K562 (cell line): ENCODE measurements at regions not wholly inside any gene's neighbourhood (a gene's known extent, or its start where the extent isn't known, plus 50 kb on each side); places are given as distances from the start of the nearest gene placed in this dataset.

Source experiments
- HCFC1 ChIP-seq: IDR thresholded peaks from 2 replicates; pipeline ENCODE4 v1.6.1; 2012; ENCODE audit warnings: low read depth, low read length, improper control_type of control experiment
- HIVEP1 ChIP-seq: fragments of 250-450 bp; sonication (Bioruptor Pico); IDR thresholded peaks from 2 replicates; pipeline ENCODE4 v1.4.0; 2020; ENCODE audit warnings: mild to moderate bottlenecking
- NR2C2 ChIP-seq, 2 experiments: fragments of 200-800 bp in 1 of 2; sonication (Bioruptor generic) in 1 of 2; sonication (generic) in 1 of 2; formaldehyde crosslinking in 1 of 2; IDR thresholded peaks; 2 replicates each; pipeline versions ENCODE4 v1.6.1 to v1.8.0; 2016 to 2022; ENCODE audit warnings: mild to moderate bottlenecking in 1 of 2, missing compliant biosample characterization in 1 of 2, missing genetic modification characterization in 1 of 2, missing genetic modification reagents in 1 of 2
- POLR2AphosphoS2 ChIP-seq: IDR thresholded peaks from 2 replicates; pipeline ENCODE4 v1.6.1; 2012; ENCODE audit warnings: low read length, improper control_type of control experiment
- POU5F1 ChIP-seq: fragments of 150-350 bp; IDR thresholded peaks from 2 replicates; pipeline ENCODE4 v1.6.1; 2014; ENCODE audit warnings: borderline replicate concordance, low read length, low read depth, mild to moderate bottlenecking; ENCODE audit not compliant: partially characterized antibody
- RAD21 ChIP-seq, 2 experiments: fragments of 250-450 bp in 1 of 2; fragments of 450-650 bp in 1 of 2; sonication (Bioruptor Pico) in 1 of 2; formaldehyde crosslinking in 1 of 2; IDR thresholded peaks in 1 of 2; conservative IDR thresholded peaks in 1 of 2; 2 replicates each; pipeline versions ENCODE4 v1.4.0 to v1.8.0; 2020 to 2022; ENCODE audit warnings: mild to moderate bottlenecking in 2 of 2, moderate library complexity in 1 of 2
- SMARCC2 ChIP-seq: fragments of 450-650 bp; IDR thresholded peaks from 2 replicates; pipeline ENCODE4 v1.6.1; 2017; ENCODE audit warnings: antibody characterized with exemption, moderate library complexity, mild to moderate bottlenecking, low read depth
- TF ChIP-seq, protein P1 (sequence below), 2 experiments: IDR thresholded peaks; 2 replicates each; pipeline ENCODE4 v1.6.1; 2012; ENCODE audit warnings: improper control_type of control experiment in 2 of 2, low read depth in 2 of 2, low read length in 2 of 2, borderline replicate concordance in 1 of 2
- TF ChIP-seq, protein P2 (sequence below): sonication (generic); formaldehyde crosslinking; IDR thresholded peaks from 2 replicates; pipeline ENCODE4 v1.8.0; 2022; ENCODE audit warnings: missing genetic modification reagents, mild to moderate bottlenecking, borderline replicate concordance

DNA sequence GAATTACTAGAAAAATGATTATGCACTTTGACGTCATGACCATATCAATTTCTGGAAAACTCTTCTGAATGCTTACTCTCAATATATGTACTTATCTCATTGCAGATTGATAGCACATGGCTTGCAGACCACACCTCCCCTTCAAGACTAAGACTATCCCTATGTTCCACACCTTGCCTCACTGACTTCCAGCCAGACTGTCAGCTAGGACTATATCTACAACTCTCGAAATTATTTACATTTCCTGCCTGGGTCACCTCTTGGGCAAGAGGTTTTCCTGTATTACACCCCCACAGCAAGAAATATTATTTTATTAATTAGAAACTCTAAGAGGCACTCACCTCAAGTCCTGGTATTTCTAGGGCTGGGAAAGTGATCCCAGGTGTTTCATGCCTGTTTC lies 236.6 kb downstream of the CYRIA start:
- no peak for TF ChIP-seq HCFC1
- TF ChIP-seq HIVEP1 (CRISPR knock-in tag) = no peak
- TF ChIP-seq RAD21 (CRISPR knock-in tag; conservative IDR thresholded peaks at IDR 0.05 in 1 of 2, IDR thresholded peaks at IDR 0.05 in 1 of 2) = no peak
- TF ChIP-seq, protein P1, sequence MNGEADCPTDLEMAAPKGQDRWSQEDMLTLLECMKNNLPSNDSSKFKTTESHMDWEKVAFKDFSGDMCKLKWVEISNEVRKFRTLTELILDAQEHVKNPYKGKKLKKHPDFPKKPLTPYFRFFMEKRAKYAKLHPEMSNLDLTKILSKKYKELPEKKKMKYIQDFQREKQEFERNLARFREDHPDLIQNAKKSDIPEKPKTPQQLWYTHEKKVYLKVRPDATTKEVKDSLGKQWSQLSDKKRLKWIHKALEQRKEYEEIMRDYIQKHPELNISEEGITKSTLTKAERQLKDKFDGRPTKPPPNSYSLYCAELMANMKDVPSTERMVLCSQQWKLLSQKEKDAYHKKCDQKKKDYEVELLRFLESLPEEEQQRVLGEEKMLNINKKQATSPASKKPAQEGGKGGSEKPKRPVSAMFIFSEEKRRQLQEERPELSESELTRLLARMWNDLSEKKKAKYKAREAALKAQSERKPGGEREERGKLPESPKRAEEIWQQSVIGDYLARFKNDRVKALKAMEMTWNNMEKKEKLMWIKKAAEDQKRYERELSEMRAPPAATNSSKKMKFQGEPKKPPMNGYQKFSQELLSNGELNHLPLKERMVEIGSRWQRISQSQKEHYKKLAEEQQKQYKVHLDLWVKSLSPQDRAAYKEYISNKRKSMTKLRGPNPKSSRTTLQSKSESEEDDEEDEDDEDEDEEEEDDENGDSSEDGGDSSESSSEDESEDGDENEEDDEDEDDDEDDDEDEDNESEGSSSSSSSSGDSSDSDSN (IDR thresholded peaks at IDR 0.05; ENCODE audit: borderline replicate concordance in 1 of 2, low read depth in 2 of 2, low read length in 2 of 2) = no peak
- no peak for TF ChIP-seq SMARCC2
- no peak for TF ChIP-seq POU5F1
- TF ChIP-seq NR2C2 (CRISPR knock-in tag; IDR thresholded peaks at IDR 0.05) = no peak
- TF ChIP-seq NR2C2 (tag; IDR thresholded peaks at IDR 0.05) = no peak
- TF ChIP-seq, protein P2, sequence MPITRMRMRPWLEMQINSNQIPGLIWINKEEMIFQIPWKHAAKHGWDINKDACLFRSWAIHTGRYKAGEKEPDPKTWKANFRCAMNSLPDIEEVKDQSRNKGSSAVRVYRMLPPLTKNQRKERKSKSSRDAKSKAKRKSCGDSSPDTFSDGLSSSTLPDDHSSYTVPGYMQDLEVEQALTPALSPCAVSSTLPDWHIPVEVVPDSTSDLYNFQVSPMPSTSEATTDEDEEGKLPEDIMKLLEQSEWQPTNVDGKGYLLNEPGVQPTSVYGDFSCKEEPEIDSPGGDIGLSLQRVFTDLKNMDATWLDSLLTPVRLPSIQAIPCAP (CRISPR knock-in tag) = no peak
- TF ChIP-seq POLR2AphosphoS2 = no peak
